DMS114 treated with DMSO at 0.1 percent for 48 hours (cell line): ENCODE measurements at regions not wholly inside any gene's neighbourhood (a gene's known extent, or its start where the extent isn't known, plus 50 kb on each side); places are given as distances from the start of the nearest gene placed in this dataset.

Experiments used
- DNase-seq: peaks from one replicate; lab custom pipeline; 2025; ENCODE audit not compliant: unreplicated experiment; lab: John Stamatoyannopoulos, UW

- peak; percentile 9 for DNase-seq
These were observed 54.4 kb upstream of the ESX1 start for GRCh38 chrX:104309169-104309568.

- no peak for DNase-seq
These were observed 52.6 kb upstream of the ESX1 start for GRCh38 chrX:104307341-104307740.

GRCh38 chrX:104306180-104306579 is 51.4 kb upstream of the ESX1 start:
- DNase-seq, result no peak
